HCT116 (cell line): ENCODE measurements at regions not wholly inside any gene's neighbourhood (a gene's known extent, or its start where the extent isn't known, plus 50 kb on each side); places are given as distances from the start of the nearest gene placed in this dataset.

ENCODE experiments used
- CTCF ChIP-seq, 3 experiments: fragments of 200-600 bp in 1 of 3; sonication (generic) in 1 of 3; IDR thresholded peaks in 2 of 3; conservative IDR thresholded peaks in 1 of 3; 2 replicates each; pipeline ENCODE4 v1.5.1; 2012 to 2017; ENCODE audit warnings: low read depth in 2 of 3, low read length in 2 of 3, antibody characterized with exemption in 1 of 3, borderline replicate concordance in 1 of 3, control low read depth in 1 of 3, mild to moderate bottlenecking in 1 of 3, mixed read lengths in 1 of 3, mixed run types in 1 of 3, moderate library complexity in 1 of 3; ENCODE audit not compliant: insufficient read depth in 1 of 3
- EZH2 ChIP-seq: fragments of 200-600 bp; sonication (generic); IDR thresholded peaks from 2 replicates; pipeline ENCODE4 v1.6.1; 2017; ENCODE audit warnings: antibody characterized with exemption, mixed run types
- JUND ChIP-seq: IDR thresholded peaks from 2 replicates; pipeline ENCODE4 v1.6.1; 2012
- POLR2A ChIP-seq: IDR thresholded peaks from 2 replicates; pipeline ENCODE4 v1.7.0; 2011; ENCODE audit warnings: borderline replicate concordance; ENCODE audit not compliant: insufficient read depth, insufficient read length; ENCODE audit errors: extremely low read depth
- SP1 ChIP-seq: IDR thresholded peaks from 2 replicates; pipeline ENCODE4 v1.6.1; 2012; ENCODE audit warnings: low read depth
- TCF7L2 ChIP-seq: IDR thresholded peaks from 2 replicates; pipeline ENCODE4 v1.7.0; 2011; ENCODE audit warnings: borderline replicate concordance, inconsistent platforms; ENCODE audit not compliant: insufficient read depth, insufficient read length; ENCODE audit errors: extremely low read depth
- ZBTB33 ChIP-seq: IDR thresholded peaks from 2 replicates; pipeline ENCODE4 v1.6.1; 2011; ENCODE audit warnings: mild to moderate bottlenecking, low read length, moderate library complexity; ENCODE audit not compliant: insufficient replicate concordance; ENCODE audit errors: extremely low read depth

- TF ChIP-seq CTCF (IDR thresholded peaks at IDR 0.05 in 2 of 3, conservative IDR thresholded peaks at IDR 0.05 in 1 of 3; ENCODE audit: borderline replicate concordance in 1 of 3, insufficient read depth in 1 of 3, low read depth in 2 of 3, low read length in 2 of 3) (no peak), ZBTB33 (no peak), JUND (no peak), EZH2 (no peak), SP1 (no peak), POLR2A (no peak), TCF7L2 (no peak)
These were observed 176.7 kb downstream of the DIPK2A start for GRCh38 chr3:144148356-144148755.
